Testis (tissue), 2 donors: ENCODE measurements at regions not wholly inside any gene's neighbourhood (a gene's known extent, or its start where the extent isn't known, plus 50 kb on each side); places are given as distances from the start of the nearest gene placed in this dataset.

Source experiments
- POLR2A ChIP-seq: fragments of 450-650 bp; IDR thresholded peaks from one replicate; pipeline ENCODE4 v1.6.1; 2017; ENCODE audit warnings: antibody characterized with exemption, mild to moderate bottlenecking, moderate library complexity
- TF ChIP-seq, protein P1 (sequence below), 3 experiments: fragments of 450-650 bp in 2 of 3; fragments of 200-600 bp in 1 of 3; sonication (generic) in 1 of 3; IDR thresholded peaks; one replicate each; pipeline ENCODE4 v1.5.1; 2016 to 2019; ENCODE audit warnings: antibody characterized with exemption in 3 of 3, mild to moderate bottlenecking in 2 of 3, moderate library complexity in 1 of 3

DNA sequence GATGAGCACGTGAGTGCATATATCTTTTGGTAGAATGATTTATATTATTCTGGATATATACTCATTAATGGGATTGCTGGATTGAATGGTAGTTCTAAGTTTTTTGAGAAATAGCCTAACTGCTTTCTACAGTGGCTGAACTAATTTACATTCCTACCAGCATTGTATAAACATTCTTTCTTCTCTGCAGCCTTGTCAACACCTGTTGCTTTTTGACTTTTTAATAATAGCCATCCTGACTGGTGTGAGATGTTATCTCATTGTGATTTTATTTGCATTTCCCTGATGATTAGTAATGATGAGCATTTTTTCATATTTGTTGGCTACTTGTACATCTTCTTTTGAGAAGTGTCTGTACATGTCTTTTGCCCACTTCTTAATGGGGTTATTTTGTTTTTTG lies 116.3 kb downstream of the ADTRP start:
- TF ChIP-seq, protein P1, sequence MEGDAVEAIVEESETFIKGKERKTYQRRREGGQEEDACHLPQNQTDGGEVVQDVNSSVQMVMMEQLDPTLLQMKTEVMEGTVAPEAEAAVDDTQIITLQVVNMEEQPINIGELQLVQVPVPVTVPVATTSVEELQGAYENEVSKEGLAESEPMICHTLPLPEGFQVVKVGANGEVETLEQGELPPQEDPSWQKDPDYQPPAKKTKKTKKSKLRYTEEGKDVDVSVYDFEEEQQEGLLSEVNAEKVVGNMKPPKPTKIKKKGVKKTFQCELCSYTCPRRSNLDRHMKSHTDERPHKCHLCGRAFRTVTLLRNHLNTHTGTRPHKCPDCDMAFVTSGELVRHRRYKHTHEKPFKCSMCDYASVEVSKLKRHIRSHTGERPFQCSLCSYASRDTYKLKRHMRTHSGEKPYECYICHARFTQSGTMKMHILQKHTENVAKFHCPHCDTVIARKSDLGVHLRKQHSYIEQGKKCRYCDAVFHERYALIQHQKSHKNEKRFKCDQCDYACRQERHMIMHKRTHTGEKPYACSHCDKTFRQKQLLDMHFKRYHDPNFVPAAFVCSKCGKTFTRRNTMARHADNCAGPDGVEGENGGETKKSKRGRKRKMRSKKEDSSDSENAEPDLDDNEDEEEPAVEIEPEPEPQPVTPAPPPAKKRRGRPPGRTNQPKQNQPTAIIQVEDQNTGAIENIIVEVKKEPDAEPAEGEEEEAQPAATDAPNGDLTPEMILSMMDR (IDR thresholded peaks at IDR 0.05): no peak
- no peak for TF ChIP-seq POLR2A
